ENCODE measurements at regions not wholly inside any gene's neighbourhood (a gene's known extent, or its start where the extent isn't known, plus 50 kb on each side); places are given as distances from the start of the nearest gene placed in this dataset.
"Not testable (repeated sequence)": the region's sequence is repeated elsewhere in the genome, so short reads cannot be mapped to it uniquely, and the experiment has no call there.

GRCh38 chr20:28603218-28603577 lies 2654.3 kb upstream of the DEFB115 start:
- H3K4me3 ChIP-seq (ENCODE audit: insufficient read depth, low read depth, low read length, poor library complexity, severe bottlenecking): peak overlapping the region; percentile 74
- H3K27me3 ChIP-seq (replicated peaks; ENCODE audit: control insufficient read depth, insufficient read depth, low read length, poor library complexity, severe bottlenecking); H3K9me3 ChIP-seq (ENCODE audit: control insufficient read depth, low read length); H3K36me3 ChIP-seq (ENCODE audit: control insufficient read depth, insufficient read depth, low read length); H3K4me1 ChIP-seq (ENCODE audit: control insufficient read depth, insufficient read depth, low read length, poor library complexity, severe bottlenecking); DNase-seq: not testable (repeated sequence)
- peak overlapping the region; percentile 63 for H3K27ac ChIP-seq (ENCODE audit: insufficient read depth, low read length, poor library complexity, severe bottlenecking)

GRCh38 chr20:28616354-28616753 lies 2641.1 kb upstream of the DEFB115 start:
- H3K36me3 ChIP-seq (ENCODE audit: control insufficient read depth, insufficient read depth, low read length): no peaks in the 10 kb centered on the region
- H3K4me1 ChIP-seq (ENCODE audit: control insufficient read depth, insufficient read depth, low read length, poor library complexity, severe bottlenecking): no peaks in the 10 kb centered on the region
- no peak for DNase-seq
- H3K27ac ChIP-seq (ENCODE audit: insufficient read depth, low read length, poor library complexity, severe bottlenecking): no peak overlapping the region
- no peaks in the 10 kb centered on the region for H3K27me3 ChIP-seq (replicated peaks; ENCODE audit: control insufficient read depth, insufficient read depth, low read length, poor library complexity, severe bottlenecking)
- no peaks in the 10 kb centered on the region for H3K9me3 ChIP-seq (ENCODE audit: control insufficient read depth, low read length)
- no peak overlapping the region for H3K4me3 ChIP-seq (ENCODE audit: insufficient read depth, low read depth, low read length, poor library complexity, severe bottlenecking)

- not testable (repeated sequence) for H3K36me3 ChIP-seq (ENCODE audit: control insufficient read depth, insufficient read depth, low read length); H3K4me3 ChIP-seq (ENCODE audit: insufficient read depth, low read depth, low read length, poor library complexity, severe bottlenecking); DNase-seq; H3K27ac ChIP-seq (ENCODE audit: insufficient read depth, low read length, poor library complexity, severe bottlenecking); H3K9me3 ChIP-seq (ENCODE audit: control insufficient read depth, low read length); H3K27me3 ChIP-seq (replicated peaks; ENCODE audit: control insufficient read depth, insufficient read depth, low read length, poor library complexity, severe bottlenecking); H3K4me1 ChIP-seq (ENCODE audit: control insufficient read depth, insufficient read depth, low read length, poor library complexity, severe bottlenecking)
These were observed 2637.4 kb upstream of the DEFB115 start for GRCh38 chr20:28619956-28620651.

GRCh38 chr20:28625112-28625511 lies 2632.4 kb upstream of the DEFB115 start:
- not testable (repeated sequence) for H3K4me1 ChIP-seq (ENCODE audit: control insufficient read depth, insufficient read depth, low read length, poor library complexity, severe bottlenecking); H3K36me3 ChIP-seq (ENCODE audit: control insufficient read depth, insufficient read depth, low read length); H3K27me3 ChIP-seq (replicated peaks; ENCODE audit: control insufficient read depth, insufficient read depth, low read length, poor library complexity, severe bottlenecking); H3K27ac ChIP-seq (ENCODE audit: insufficient read depth, low read length, poor library complexity, severe bottlenecking); DNase-seq; H3K9me3 ChIP-seq (ENCODE audit: control insufficient read depth, low read length); H3K4me3 ChIP-seq (ENCODE audit: insufficient read depth, low read depth, low read length, poor library complexity, severe bottlenecking)

GRCh38 chr20:28640831-28641230 lies 2616.6 kb upstream of the DEFB115 start:
- not testable (repeated sequence) for H3K27ac ChIP-seq (ENCODE audit: insufficient read depth, low read length, poor library complexity, severe bottlenecking); H3K4me3 ChIP-seq (ENCODE audit: insufficient read depth, low read depth, low read length, poor library complexity, severe bottlenecking); H3K4me1 ChIP-seq (ENCODE audit: control insufficient read depth, insufficient read depth, low read length, poor library complexity, severe bottlenecking); H3K36me3 ChIP-seq (ENCODE audit: control insufficient read depth, insufficient read depth, low read length); H3K27me3 ChIP-seq (replicated peaks; ENCODE audit: control insufficient read depth, insufficient read depth, low read length, poor library complexity, severe bottlenecking); H3K9me3 ChIP-seq (ENCODE audit: control insufficient read depth, low read length); DNase-seq

All from effector memory CD4-positive, alpha-beta T cell (primary cell).